ENCODE measurements at regions not wholly inside any gene's neighbourhood (a gene's known extent, or its start where the extent isn't known, plus 50 kb on each side); places are given as distances from the start of the nearest gene placed in this dataset.
A peak's percentile ranks its signal among the peaks of the same experiment; 100 is the strongest.

DNA sequence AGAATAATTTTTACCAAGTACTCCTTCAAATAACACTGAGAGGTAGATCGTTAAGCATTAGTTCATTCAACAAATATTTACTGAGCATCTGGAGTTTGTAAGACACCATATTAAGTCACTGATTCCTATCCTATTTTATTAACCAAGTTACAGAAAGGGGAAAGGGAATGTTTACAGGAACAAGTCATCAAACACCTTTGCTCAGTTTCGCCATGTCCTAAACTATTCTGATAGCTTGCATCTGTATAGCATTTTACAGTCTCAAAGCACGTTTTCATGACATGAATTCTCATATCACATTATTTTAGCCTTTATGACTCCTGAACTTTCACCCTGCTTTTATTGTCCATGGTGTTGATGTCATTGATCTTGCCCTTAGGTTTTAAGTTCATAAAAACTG, 89.2 kb downstream of the AREG start:
- TF ChIP-seq, protein P1, sequence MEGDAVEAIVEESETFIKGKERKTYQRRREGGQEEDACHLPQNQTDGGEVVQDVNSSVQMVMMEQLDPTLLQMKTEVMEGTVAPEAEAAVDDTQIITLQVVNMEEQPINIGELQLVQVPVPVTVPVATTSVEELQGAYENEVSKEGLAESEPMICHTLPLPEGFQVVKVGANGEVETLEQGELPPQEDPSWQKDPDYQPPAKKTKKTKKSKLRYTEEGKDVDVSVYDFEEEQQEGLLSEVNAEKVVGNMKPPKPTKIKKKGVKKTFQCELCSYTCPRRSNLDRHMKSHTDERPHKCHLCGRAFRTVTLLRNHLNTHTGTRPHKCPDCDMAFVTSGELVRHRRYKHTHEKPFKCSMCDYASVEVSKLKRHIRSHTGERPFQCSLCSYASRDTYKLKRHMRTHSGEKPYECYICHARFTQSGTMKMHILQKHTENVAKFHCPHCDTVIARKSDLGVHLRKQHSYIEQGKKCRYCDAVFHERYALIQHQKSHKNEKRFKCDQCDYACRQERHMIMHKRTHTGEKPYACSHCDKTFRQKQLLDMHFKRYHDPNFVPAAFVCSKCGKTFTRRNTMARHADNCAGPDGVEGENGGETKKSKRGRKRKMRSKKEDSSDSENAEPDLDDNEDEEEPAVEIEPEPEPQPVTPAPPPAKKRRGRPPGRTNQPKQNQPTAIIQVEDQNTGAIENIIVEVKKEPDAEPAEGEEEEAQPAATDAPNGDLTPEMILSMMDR (IDR thresholded peaks at IDR 0.05; ENCODE audit: unreplicated experiment) = no peak
- Mint-ChIP-seq H3K9me3 (no peaks in the 10 kb centered on the region), H3K27ac (no peak overlapping the region), H3K4me1 (peaks cover 9% of the 10 kb centered on the region), H3K4me3 (no peak overlapping the region), H3K27me3 (ENCODE audit: low read depth) (no peaks in the 10 kb centered on the region), H3K36me3 (no peaks in the 10 kb centered on the region)
- DNase-seq (ENCODE audit: low spot score in 2 of 2, unreplicated experiment in 2 of 2) = no peak

DNA sequence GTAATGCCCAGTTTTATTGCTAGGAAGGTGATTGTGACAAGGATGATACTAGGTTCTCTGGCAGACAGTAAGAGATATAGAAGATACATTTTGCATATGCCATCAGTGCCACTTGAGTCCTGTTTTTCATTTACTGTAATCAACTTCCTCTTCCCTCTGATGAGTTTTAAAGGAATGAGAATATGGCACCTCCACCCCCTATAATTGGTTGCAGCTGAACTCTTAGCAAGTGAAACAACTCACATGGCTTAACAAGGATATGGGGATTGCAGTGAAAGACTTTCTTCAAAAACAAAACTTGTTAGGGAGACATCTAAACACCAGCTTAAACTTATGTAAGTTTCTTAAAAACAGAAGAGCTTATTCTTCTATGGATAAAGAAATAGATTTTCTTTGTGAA, 90.0 kb downstream of the AREG start:
- Mint-ChIP-seq H3K4me1 (peaks cover 5% of the 10 kb centered on the region), H3K9me3 (no peaks in the 10 kb centered on the region), H3K36me3 (no peaks in the 10 kb centered on the region), H3K4me3 (no peak overlapping the region), H3K27ac (no peak overlapping the region), H3K27me3 (ENCODE audit: low read depth) (no peaks in the 10 kb centered on the region)
- DNase-seq (ENCODE audit: low spot score in 2 of 2, unreplicated experiment in 2 of 2) = no peak
- TF ChIP-seq, protein P1 (IDR thresholded peaks at IDR 0.05; ENCODE audit: unreplicated experiment) = no peak

DNA sequence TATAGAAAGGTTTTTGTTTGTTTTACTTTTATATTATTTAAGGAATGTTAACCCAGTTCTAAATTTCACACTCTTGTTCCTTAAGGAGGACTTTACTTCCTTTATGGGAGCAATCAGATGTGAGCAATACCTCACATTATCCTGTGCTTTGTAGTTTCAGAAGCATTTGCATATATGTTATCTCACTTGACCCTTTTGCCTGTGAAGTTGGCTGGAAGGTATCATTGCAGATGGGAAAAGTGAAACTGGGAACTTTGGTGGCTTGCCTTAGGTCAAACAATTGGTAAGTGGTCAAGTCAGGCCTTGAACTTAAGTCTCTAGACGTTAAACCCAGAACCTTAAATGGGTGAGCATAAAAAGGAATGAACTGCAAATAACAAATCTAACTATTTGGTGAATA, 90.6 kb downstream of the AREG start:
- Mint-ChIP-seq H3K4me3 (no peak overlapping the region), H3K27ac (no peak overlapping the region), H3K36me3 (no peaks in the 10 kb centered on the region), H3K9me3 (no peaks in the 10 kb centered on the region), H3K27me3 (ENCODE audit: low read depth) (no peaks in the 10 kb centered on the region), H3K4me1 (peaks cover 5% of the 10 kb centered on the region)
- TF ChIP-seq, protein P1 (IDR thresholded peaks at IDR 0.05; ENCODE audit: unreplicated experiment) = no peak
- no peak for DNase-seq (ENCODE audit: low spot score in 2 of 2, unreplicated experiment in 2 of 2)

DNA sequence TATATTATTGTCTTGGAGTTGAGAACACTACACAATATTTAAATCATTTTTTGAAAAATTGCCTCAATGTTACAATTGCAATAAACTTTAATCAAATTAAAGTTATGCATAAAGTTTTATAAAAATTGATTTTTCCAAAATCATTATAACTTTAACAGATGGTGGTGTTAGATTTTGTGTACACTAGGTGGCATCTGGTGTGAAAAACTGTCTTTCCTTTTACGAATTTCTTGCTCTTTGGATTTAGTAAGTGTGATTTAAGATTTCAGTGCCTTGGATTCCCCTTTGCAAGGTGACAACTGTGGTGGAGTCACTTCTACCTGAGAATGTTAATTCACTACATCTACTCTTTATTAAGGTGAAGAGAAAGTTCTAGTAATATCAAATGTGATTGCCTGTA, 91.6 kb downstream of the AREG start:
- H3K4me3 Mint-ChIP-seq = no peak overlapping the region
- no peak overlapping the region for H3K27ac Mint-ChIP-seq
- TF ChIP-seq, protein P1 (IDR thresholded peaks at IDR 0.05; ENCODE audit: unreplicated experiment) = peak; percentile 21
- H3K9me3 Mint-ChIP-seq = no peaks in the 10 kb centered on the region
- no peak for DNase-seq (ENCODE audit: low spot score in 2 of 2, unreplicated experiment in 2 of 2)
- H3K36me3 Mint-ChIP-seq = no peaks in the 10 kb centered on the region
- no peaks in the 10 kb centered on the region for H3K27me3 Mint-ChIP-seq (ENCODE audit: low read depth)
- peaks cover 2% of the 10 kb centered on the region for H3K4me1 Mint-ChIP-seq

DNA sequence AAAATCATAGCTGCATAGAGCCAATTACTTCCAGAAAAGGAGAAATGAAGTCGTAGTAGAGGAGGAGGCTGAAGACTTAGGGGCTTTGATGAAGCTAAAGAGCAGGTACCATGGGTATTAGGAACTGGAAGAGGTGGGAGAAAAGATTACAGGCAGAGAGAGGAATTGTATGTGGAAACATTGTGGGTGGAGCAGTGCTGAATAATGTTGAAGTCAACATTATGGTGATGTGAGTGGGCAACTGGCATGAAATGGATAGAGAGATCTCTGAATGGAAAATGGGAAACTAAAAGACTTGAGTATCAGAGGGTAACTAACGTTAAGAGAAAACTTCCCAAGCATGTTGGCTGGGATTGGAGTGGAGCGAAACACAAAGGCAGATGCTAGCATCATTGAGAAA, 92.5 kb downstream of the AREG start:
- TF ChIP-seq, protein P1 (IDR thresholded peaks at IDR 0.05; ENCODE audit: unreplicated experiment) = no peak
- Mint-ChIP-seq H3K4me3 (no peak overlapping the region), H3K27me3 (ENCODE audit: low read depth) (no peaks in the 10 kb centered on the region), H3K27ac (no peak overlapping the region), H3K4me1 (no peaks in the 10 kb centered on the region), H3K9me3 (no peaks in the 10 kb centered on the region), H3K36me3 (no peaks in the 10 kb centered on the region)
- no peak for DNase-seq (ENCODE audit: low spot score in 2 of 2, unreplicated experiment in 2 of 2)
